ENCODE measurements at regions not wholly inside any gene's neighbourhood (a gene's known extent, or its start where the extent isn't known, plus 50 kb on each side); places are given as distances from the start of the nearest gene placed in this dataset.

GRCh38 chr2:16249246-16250055 is 309.1 kb downstream of the MYCN start:
- no peak for TF ChIP-seq CTCF (IDR thresholded peaks at IDR 0.05; ENCODE audit: borderline replicate concordance, insufficient read depth, low read depth, low read length)
- H3K4me3 ChIP-seq (ENCODE audit: low read depth, low read length): no peak overlapping the region

GRCh38 chr2:16248571-16249105 is 308.3 kb downstream of the MYCN start:
- TF ChIP-seq CTCF (IDR thresholded peaks at IDR 0.05; ENCODE audit: borderline replicate concordance, insufficient read depth, low read depth, low read length): no peak
- H3K4me3 ChIP-seq (ENCODE audit: low read depth, low read length): no peak overlapping the region

GRCh38 chr2:16247326-16248122 is 307.2 kb downstream of the MYCN start:
- no peak overlapping the region for H3K4me3 ChIP-seq (ENCODE audit: low read depth, low read length)
- no peak for TF ChIP-seq CTCF (IDR thresholded peaks at IDR 0.05; ENCODE audit: borderline replicate concordance, insufficient read depth, low read depth, low read length)

- H3K4me3 ChIP-seq (ENCODE audit: low read depth, low read length): no peak overlapping the region
- TF ChIP-seq CTCF (IDR thresholded peaks at IDR 0.05; ENCODE audit: borderline replicate concordance, insufficient read depth, low read depth, low read length): no peak
These were observed 306.6 kb downstream of the MYCN start for GRCh38 chr2:16246911-16247310.

GRCh38 chr2:16246281-16246850 is 306.0 kb downstream of the MYCN start:
- no peak for TF ChIP-seq CTCF (IDR thresholded peaks at IDR 0.05; ENCODE audit: borderline replicate concordance, insufficient read depth, low read depth, low read length)
- H3K4me3 ChIP-seq (ENCODE audit: low read depth, low read length): no peak overlapping the region

- H3K4me3 ChIP-seq (ENCODE audit: low read depth, low read length): no peak overlapping the region
- no peak for TF ChIP-seq CTCF (IDR thresholded peaks at IDR 0.05; ENCODE audit: borderline replicate concordance, insufficient read depth, low read depth, low read length)
These were observed 305.2 kb downstream of the MYCN start for GRCh38 chr2:16245481-16246054.
